HG03565 (cell line): ENCODE measurements at regions not wholly inside any gene's neighbourhood (a gene's known extent, or its start where the extent isn't known, plus 50 kb on each side); places are given as distances from the start of the nearest gene placed in this dataset.
"Not testable (repeated sequence)": the region's sequence is repeated elsewhere in the genome, so short reads cannot be mapped to it uniquely, and the experiment has no call there.

Experiments used
- ATAC-seq: cut with Tn5 transposase; IDR thresholded peaks from one replicate; pipeline ENCODE4 v1.9.1; 2021; ENCODE audit warnings: mild to moderate bottlenecking, moderate library complexity; ENCODE audit not compliant: unreplicated experiment

DNA sequence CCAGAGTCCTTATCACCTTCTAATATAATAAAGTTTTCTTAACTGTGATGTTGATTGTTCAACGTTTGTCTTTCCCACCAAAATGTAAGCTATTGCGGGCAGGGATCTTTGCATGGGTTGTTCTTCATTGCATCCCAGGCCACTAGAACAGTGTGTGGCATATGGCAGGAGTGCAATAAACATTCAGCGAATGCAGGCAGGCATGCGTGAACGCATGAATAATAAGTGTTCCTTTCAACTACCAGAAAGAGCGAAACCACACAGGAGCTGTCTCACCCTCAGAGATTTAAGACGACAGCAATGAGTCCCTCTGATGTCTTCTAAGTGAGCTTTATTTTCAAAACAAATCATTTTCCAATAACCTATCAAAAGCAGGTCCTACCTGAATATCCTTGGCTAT, 2693.1 kb upstream of the TPTE start:
- not testable (repeated sequence) for ATAC-seq

DNA sequence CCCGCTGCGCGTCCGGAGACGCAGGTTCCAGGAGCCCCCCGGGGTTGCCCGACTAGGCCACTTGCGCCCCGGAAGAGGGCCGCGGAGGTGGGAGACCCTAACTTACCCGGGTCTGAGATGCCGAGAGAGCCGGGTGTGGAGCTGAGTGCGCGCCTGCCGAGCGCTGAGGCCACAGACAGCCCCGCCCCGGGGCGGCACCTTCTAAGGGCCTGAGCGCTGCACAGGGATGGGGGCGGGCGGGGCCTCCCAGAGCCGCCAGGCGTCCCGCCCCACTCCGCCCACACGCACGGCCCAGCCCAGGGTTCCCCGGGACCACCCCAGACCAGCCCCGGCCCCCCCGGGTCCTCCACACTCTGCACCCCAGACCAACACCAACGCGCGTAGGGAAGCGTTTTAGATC, 2692.0 kb upstream of the TPTE start:
- ATAC-seq = not testable (repeated sequence)

DNA sequence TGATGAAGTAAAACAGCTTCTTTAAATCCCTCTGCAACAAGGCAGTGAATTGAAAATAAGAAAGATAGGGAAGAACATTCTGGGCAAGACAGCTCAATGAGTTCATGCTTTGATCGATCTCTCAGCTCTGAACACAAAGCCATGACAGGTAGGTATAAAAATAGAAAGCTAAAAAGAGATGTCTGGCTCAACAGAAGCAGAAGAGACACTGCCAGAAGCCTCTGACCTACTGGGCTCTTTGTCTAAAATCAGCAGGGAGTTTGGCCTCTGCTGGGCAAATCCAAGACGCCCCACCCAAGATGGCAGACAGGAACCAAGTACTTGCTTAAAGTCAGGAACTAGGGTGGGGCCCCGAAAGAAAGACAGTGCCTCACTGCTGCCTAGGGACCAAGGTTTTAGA, 2684.1 kb upstream of the TPTE start:
- ATAC-seq = not testable (repeated sequence)

DNA sequence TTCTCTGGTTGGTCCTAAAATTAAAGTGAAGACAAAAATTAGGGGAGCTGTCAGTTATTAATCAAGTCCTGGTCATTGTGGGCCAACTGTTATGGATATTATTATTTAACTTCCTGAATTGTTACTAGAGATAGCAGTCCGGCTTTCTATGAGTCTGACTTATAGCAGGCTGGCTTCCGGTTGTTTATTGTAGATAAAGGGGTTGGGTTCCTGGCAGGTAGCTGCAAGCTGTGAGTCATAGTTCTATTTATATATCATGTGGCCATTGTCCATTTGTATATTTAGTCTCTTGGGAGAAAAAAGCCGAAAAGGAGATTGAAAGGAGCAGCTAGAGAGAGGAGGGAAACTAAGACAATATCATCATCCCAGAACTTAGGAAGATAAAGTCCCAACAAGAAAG, 2668.0 kb upstream of the TPTE start:
- not testable (repeated sequence) for ATAC-seq

DNA sequence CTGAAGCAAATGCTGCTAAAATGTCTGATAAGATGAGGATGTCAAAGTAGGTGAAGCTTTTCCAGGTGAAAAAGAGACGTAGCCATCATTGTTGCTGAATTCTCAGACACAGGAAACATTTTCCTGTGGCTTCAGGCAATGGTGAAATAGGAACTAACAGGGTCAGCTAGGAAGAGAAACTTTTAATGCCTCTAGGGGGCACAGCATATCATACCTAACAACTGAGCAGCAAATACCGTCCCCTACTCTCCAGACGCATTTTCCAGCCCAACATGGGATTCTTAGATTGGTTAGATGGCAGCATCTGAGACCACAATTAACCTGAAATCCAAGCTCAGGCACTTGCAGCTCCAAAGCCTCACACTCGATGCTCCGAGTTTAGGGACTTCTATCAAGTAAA, 2667.5 kb upstream of the TPTE start:
- not testable (repeated sequence) for ATAC-seq
